GM23338 (cell line): ENCODE measurements at regions not wholly inside any gene's neighbourhood (a gene's known extent, or its start where the extent isn't known, plus 50 kb on each side); places are given as distances from the start of the nearest gene placed in this dataset.

Experiments
- CREB1 ChIP-seq: fragments of 250-450 bp; sonication (Bioruptor Pico); IDR thresholded peaks from 2 replicates; pipeline ENCODE4 v1.5.0; 2020; ENCODE audit warnings: low read depth, mild to moderate bottlenecking, moderate library complexity
- EZH2 ChIP-seq: fragments of 200-600 bp; sonication (generic); IDR thresholded peaks from one replicate; pipeline ENCODE4 v1.8.0; 2017; ENCODE audit warnings: antibody characterized with exemption, mild to moderate bottlenecking, low read depth; ENCODE audit not compliant: unreplicated experiment
- JUNB ChIP-seq: IDR thresholded peaks from one replicate; pipeline ENCODE4 v1.6.1; 2016; ENCODE audit warnings: antibody characterized with exemption; ENCODE audit not compliant: unreplicated experiment
- NANOG ChIP-seq: IDR thresholded peaks from 2 replicates; pipeline ENCODE4 v1.6.1; 2016; ENCODE audit warnings: antibody characterized with exemption, borderline replicate concordance
- POLR2AphosphoS5 ChIP-seq: IDR thresholded peaks from 2 replicates; pipeline ENCODE4 v1.6.1; 2016; ENCODE audit warnings: antibody characterized with exemption, low read depth
- STAT1 ChIP-seq: IDR thresholded peaks from one replicate; pipeline ENCODE4 v1.6.1; 2016; ENCODE audit warnings: antibody characterized with exemption; ENCODE audit not compliant: unreplicated experiment
- ZNF114 ChIP-seq: fragments of 250-450 bp; sonication (Bioruptor Pico); IDR thresholded peaks from 2 replicates; pipeline ENCODE4 v1.5.0; 2020; ENCODE audit warnings: mild to moderate bottlenecking, moderate library complexity
- ZNF331 ChIP-seq: fragments of 250-450 bp; sonication (Bioruptor Pico); IDR thresholded peaks from 2 replicates; pipeline ENCODE4 v1.5.0; 2020; ENCODE audit warnings: low read depth, mild to moderate bottlenecking, moderate library complexity
- TF ChIP-seq, protein P1 (sequence below): fragments of 250-450 bp; sonication (Bioruptor Pico); IDR thresholded peaks from 2 replicates; pipeline ENCODE4 v1.5.0; 2020; ENCODE audit warnings: mild to moderate bottlenecking, moderate library complexity
- TF ChIP-seq, protein P2 (sequence below), 2 experiments: fragments of 200-600 bp in 1 of 2; sonication (generic) in 1 of 2; conservative IDR thresholded peaks; 2 replicates each; pipeline versions ENCODE4 v1.5.1 to v1.6.1; 2016 to 2017; ENCODE audit warnings: antibody characterized with exemption in 2 of 2, low read depth in 2 of 2, mild to moderate bottlenecking in 2 of 2, moderate library complexity in 1 of 2

DNA sequence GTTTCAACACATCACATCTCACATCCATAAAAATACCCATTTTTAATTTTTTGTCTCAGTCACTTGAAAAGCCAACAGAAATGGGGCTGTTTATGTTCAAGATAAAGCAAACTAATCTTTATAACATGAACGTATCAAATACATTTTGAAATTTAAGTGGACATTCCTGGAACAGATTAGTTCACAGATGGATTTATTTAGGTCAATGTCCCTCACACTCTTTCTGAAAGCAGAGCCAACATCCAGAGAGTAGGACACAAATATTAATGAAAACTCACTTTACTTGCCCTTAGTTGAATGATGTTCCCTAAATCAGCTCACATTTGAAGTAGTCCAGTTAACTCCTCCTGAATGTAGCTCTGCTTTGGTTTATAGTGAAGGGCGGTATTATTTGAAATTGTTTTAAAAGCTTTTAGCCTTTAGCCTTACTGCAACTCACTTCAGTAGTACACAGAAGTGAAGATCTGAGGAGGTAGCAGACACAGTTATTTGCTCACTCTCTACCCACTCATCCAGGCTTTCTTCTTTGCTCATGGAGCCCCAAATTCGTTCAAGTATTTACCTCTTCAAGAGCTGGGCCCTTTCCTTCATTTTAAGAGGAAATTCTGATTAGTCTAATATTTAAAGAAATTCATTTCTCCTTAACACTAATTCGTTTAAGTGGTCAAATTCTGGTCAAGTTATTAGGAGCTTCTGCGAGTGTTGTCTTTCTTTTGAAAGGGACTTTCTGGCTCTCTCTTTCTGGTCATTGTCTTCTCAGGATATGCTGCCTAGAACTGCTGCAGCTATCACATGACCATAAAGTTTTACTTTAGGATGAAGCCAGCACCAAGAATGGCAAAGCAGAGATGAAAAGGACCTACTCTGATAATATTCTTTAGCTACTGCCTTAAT lies 180.6 kb upstream of the AGR3 start (continued):
- TF ChIP-seq, protein P1, sequence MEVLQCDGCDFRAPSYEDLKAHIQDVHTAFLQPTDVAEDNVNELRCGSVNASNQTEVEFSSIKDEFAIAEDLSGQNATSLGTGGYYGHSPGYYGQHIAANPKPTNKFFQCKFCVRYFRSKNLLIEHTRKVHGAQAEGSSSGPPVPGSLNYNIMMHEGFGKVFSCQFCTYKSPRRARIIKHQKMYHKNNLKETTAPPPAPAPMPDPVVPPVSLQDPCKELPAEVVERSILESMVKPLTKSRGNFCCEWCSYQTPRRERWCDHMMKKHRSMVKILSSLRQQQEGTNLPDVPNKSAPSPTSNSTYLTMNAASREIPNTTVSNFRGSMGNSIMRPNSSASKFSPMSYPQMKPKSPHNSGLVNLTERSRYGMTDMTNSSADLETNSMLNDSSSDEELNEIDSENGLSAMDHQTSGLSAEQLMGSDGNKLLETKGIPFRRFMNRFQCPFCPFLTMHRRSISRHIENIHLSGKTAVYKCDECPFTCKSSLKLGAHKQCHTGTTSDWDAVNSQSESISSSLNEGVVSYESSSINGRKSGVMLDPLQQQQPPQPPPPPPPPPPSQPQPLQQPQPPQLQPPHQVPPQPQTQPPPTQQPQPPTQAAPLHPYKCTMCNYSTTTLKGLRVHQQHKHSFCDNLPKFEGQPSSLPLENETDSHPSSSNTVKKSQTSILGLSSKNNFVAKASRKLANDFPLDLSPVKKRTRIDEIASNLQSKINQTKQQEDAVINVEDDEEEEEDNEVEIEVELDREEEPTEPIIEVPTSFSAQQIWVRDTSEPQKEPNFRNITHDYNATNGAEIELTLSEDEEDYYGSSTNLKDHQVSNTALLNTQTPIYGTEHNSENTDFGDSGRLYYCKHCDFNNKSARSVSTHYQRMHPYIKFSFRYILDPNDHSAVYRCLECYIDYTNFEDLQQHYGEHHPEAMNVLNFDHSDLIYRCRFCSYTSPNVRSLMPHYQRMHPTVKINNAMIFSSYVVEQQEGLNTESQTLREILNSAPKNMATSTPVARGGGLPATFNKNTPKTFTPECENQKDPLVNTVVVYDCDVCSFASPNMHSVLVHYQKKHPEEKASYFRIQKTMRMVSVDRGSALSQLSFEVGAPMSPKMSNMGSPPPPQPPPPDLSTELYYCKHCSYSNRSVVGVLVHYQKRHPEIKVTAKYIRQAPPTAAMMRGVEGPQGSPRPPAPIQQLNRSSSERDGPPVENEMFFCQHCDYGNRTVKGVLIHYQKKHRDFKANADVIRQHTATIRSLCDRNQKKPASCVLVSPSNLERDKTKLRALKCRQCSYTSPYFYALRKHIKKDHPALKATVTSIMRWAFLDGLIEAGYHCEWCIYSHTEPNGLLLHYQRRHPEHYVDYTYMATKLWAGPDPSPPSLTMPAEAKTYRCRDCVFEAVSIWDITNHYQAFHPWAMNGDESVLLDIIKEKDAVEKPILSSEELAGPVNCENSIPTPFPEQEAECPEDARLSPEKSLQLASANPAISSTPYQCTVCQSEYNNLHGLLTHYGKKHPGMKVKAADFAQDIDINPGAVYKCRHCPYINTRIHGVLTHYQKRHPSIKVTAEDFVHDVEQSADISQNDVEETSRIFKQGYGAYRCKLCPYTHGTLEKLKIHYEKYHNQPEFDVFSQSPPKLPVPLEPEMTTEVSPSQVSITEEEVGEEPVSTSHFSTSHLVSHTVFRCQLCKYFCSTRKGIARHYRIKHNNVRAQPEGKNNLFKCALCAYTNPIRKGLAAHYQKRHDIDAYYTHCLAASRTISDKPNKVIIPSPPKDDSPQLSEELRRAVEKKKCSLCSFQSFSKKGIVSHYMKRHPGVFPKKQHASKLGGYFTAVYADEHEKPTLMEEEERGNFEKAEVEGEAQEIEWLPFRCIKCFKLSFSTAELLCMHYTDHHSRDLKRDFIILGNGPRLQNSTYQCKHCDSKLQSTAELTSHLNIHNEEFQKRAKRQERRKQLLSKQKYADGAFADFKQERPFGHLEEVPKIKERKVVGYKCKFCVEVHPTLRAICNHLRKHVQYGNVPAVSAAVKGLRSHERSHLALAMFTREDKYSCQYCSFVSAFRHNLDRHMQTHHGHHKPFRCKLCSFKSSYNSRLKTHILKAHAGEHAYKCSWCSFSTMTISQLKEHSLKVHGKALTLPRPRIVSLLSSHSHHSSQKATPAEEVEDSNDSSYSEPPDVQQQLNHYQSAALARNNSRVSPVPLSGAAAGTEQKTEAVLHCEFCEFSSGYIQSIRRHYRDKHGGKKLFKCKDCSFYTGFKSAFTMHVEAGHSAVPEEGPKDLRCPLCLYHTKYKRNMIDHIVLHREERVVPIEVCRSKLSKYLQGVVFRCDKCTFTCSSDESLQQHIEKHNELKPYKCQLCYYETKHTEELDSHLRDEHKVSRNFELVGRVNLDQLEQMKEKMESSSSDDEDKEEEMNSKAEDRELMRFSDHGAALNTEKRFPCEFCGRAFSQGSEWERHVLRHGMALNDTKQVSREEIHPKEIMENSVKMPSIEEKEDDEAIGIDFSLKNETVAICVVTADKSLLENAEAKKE = no peak
- TF ChIP-seq ZNF114 (CRISPR knock-in tag) (no peak), CREB1 (CRISPR knock-in tag) (no peak), EZH2 (no peak), STAT1 (no peak), ZNF331 (CRISPR knock-in tag) (no peak), POLR2AphosphoS5 (no peak), NANOG (no peak), JUNB (no peak)
- TF ChIP-seq, protein P2, sequence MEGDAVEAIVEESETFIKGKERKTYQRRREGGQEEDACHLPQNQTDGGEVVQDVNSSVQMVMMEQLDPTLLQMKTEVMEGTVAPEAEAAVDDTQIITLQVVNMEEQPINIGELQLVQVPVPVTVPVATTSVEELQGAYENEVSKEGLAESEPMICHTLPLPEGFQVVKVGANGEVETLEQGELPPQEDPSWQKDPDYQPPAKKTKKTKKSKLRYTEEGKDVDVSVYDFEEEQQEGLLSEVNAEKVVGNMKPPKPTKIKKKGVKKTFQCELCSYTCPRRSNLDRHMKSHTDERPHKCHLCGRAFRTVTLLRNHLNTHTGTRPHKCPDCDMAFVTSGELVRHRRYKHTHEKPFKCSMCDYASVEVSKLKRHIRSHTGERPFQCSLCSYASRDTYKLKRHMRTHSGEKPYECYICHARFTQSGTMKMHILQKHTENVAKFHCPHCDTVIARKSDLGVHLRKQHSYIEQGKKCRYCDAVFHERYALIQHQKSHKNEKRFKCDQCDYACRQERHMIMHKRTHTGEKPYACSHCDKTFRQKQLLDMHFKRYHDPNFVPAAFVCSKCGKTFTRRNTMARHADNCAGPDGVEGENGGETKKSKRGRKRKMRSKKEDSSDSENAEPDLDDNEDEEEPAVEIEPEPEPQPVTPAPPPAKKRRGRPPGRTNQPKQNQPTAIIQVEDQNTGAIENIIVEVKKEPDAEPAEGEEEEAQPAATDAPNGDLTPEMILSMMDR (conservative IDR thresholded peaks at IDR 0.05; ENCODE audit: low read depth in 2 of 2) = no peak
